NCI-H2081 (cell line): ENCODE measurements at regions not wholly inside any gene's neighbourhood (a gene's known extent, or its start where the extent isn't known, plus 50 kb on each side); places are given as distances from the start of the nearest gene placed in this dataset.
"Not testable (repeated sequence)": the region's sequence is repeated elsewhere in the genome, so short reads cannot be mapped to it uniquely, and the experiment has no call there.

Source experiments
- DNase-seq, 2 experiments: peaks; one replicate each; lab custom pipeline; 2025; lab: John Stamatoyannopoulos, UW

GRCh38 chr11:97557399-97557798 is 1167.6 kb downstream of the JRKL start:
- no peak for DNase-seq

GRCh38 chr11:97567801-97568200 is 1178.0 kb downstream of the JRKL start:
- DNase-seq: no peak

GRCh38 chr11:97570636-97571035 is 1180.8 kb downstream of the JRKL start:
- no peak for DNase-seq

- not testable (repeated sequence) for DNase-seq
Observed at GRCh38 chr11:97573771-97574170, 1184.0 kb downstream of the JRKL start.

GRCh38 chr11:97574976-97575665 is 1185.3 kb downstream of the JRKL start:
- DNase-seq: no peak

- no peak for DNase-seq
Observed at GRCh38 chr11:97607291-97608000, 1217.6 kb downstream of the JRKL start.

- DNase-seq: no peak
Observed at GRCh38 chr11:97610000-97610399, 1220.2 kb downstream of the JRKL start.

- DNase-seq: no peak
Observed at GRCh38 chr11:97610854-97611253, 1221.0 kb downstream of the JRKL start.

- no peak for DNase-seq
Observed at GRCh38 chr11:97611345-97611744, 1221.5 kb downstream of the JRKL start.

- DNase-seq: no peak
Observed at GRCh38 chr11:97614606-97615005, 1224.8 kb downstream of the JRKL start.

- DNase-seq: no peak
Observed at GRCh38 chr11:97615546-97615945, 1225.7 kb downstream of the JRKL start.

- no peak for DNase-seq
Observed at GRCh38 chr11:97617031-97617430, 1227.2 kb downstream of the JRKL start.

- no peak for DNase-seq
Observed at GRCh38 chr11:97620007-97620406, 1230.2 kb downstream of the JRKL start.

GRCh38 chr11:97621282-97621681 is 1231.5 kb downstream of the JRKL start:
- no peak for DNase-seq

- DNase-seq: no peak
Observed at GRCh38 chr11:97622795-97623194, 1233.0 kb downstream of the JRKL start.

- DNase-seq: not testable (repeated sequence)
Observed at GRCh38 chr11:97636741-97637140, 1246.9 kb downstream of the JRKL start.

- DNase-seq: no peak
Observed at GRCh38 chr11:97637701-97638100, 1247.9 kb downstream of the JRKL start.

- DNase-seq: no peak
Observed at GRCh38 chr11:97638641-97639224, 1248.9 kb downstream of the JRKL start.

GRCh38 chr11:97641988-97642387 is 1252.2 kb downstream of the JRKL start:
- DNase-seq: no peak

GRCh38 chr11:97645736-97646135 is 1255.9 kb downstream of the JRKL start:
- no peak for DNase-seq

- no peak for DNase-seq
Observed at GRCh38 chr11:97656356-97656755, 1266.5 kb downstream of the JRKL start.

GRCh38 chr11:97657852-97658251 is 1268.0 kb downstream of the JRKL start:
- DNase-seq: no peak

- DNase-seq: no peak
Observed at GRCh38 chr11:97667057-97667456, 1277.2 kb downstream of the JRKL start.
